Stimulated activated memory B cell treated with anti-CD40 and anti-IgM and Interleukin-4, amounts not matched to agents 10 μg/mL and 1 μg/mL and 100 μg/mL, for 72 hours (primary cell): ENCODE measurements at regions not wholly inside any gene's neighbourhood (a gene's known extent, or its start where the extent isn't known, plus 50 kb on each side); places are given as distances from the start of the nearest gene placed in this dataset.
"Not testable (repeated sequence)": the region's sequence is repeated elsewhere in the genome, so short reads cannot be mapped to it uniquely, and the experiment has no call there.

ENCODE experiments used
- ATAC-seq: fragments of 150-1000 bp; cut with Tn5 transposase; 2 replicates; pipeline ENCODE4 v1.10.0; 2021
- H3K27ac Mint-ChIP-seq: one replicate; pipeline ENCODE4 v1.8.0; 2022; ENCODE audit warnings: mild to moderate bottlenecking, mixed read lengths
- H3K27me3 Mint-ChIP-seq: one replicate; pipeline ENCODE4 v1.8.0; 2022; ENCODE audit warnings: mixed read lengths
- H3K36me3 Mint-ChIP-seq: one replicate; pipeline ENCODE4 v1.8.0; 2022; ENCODE audit warnings: mixed read lengths
- H3K4me1 Mint-ChIP-seq: one replicate; pipeline ENCODE4 v1.8.0; 2022; ENCODE audit warnings: mixed read lengths
- H3K4me3 Mint-ChIP-seq: one replicate; pipeline ENCODE4 v1.8.0; 2022; ENCODE audit warnings: mild to moderate bottlenecking, moderate library complexity, mixed read lengths
- H3K9me3 Mint-ChIP-seq: one replicate; pipeline ENCODE4 v1.8.0; 2022; ENCODE audit warnings: mixed read lengths

DNA sequence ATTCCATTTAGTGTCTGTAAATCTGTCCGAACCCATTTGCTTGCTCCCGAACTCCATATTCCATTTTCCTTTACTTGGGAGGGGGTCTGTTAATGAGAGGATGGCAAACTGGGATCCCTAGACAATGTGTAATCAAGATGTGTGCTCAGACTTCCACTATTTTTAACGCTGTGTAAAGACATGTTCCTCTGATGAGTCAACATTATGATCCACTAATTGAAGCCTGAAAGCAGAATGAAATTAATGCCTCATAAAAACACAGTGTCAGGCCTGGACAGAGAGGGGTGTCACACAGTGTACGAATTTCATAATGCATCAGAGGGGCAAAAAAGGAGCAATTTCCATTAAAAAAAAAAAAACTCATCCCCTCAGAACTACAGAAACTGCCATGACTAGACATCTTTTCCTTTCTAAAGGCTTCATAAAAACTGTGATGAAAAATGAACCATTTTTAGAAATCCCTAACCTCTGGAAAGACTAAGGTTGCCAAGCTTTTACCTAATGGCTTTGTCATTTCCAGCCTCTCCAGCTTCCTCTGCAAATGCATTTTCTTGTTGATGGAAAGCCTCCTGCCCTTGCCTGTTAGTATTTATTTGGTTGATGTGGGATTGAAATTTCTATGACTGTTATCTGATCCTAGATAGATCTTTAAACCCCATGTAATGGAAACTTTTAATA is 209.2 kb upstream of the DCC start:
- H3K4me1 Mint-ChIP-seq = no peaks in the 10 kb centered on the region
- H3K27ac Mint-ChIP-seq = no peak overlapping the region
- no peaks in the 10 kb centered on the region for H3K27me3 Mint-ChIP-seq
- no peaks in the 10 kb centered on the region for H3K36me3 Mint-ChIP-seq
- no peak overlapping the region for H3K4me3 Mint-ChIP-seq
- ATAC-seq = no peak
- H3K9me3 Mint-ChIP-seq = no peaks in the 10 kb centered on the region

DNA sequence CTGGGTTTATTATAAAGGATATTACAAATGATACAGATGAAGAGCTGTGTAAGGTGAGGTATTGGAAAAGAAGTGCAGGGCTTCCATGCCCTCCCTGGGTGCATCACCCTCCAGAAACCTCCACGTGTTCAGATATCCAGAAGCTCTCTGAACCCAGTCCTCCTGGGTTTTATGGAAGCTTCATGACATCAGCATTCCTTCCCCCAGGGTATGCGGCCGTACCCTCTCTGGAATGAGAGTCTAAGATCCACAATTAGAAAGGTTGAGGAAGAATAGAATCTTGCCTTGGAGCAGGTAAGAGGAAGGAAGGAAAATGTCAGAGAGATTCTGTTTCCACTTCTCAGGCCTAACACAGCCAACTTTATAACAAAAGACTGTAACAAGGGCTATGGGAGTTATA is 208.2 kb upstream of the DCC start:
- H3K36me3 Mint-ChIP-seq = no peaks in the 10 kb centered on the region
- peaks cover 2% of the 10 kb centered on the region for H3K9me3 Mint-ChIP-seq
- ATAC-seq = no peak

DNA sequence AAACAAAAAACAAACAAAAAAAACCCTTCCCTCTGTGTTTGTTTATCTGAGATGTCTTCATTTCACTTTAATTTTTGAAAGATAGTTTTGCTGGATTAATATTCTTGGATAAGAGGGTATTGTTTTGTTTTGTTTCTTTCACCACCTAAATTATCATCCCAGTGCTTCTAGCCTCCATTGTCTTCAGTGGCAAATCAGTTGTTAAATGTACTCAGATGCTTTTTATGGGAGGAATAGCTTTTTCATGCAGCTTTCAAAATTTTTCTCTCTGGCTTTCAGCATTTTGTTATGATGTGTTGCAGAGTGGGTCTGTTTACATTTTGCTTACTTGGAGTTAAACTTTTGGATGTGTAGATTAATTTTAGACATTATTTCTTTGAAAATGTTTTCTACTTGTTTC is 203.5 kb upstream of the DCC start:
- Mint-ChIP-seq H3K9me3 (peaks cover 7% of the 10 kb centered on the region), H3K4me3 (no peak overlapping the region), H3K36me3 (no peaks in the 10 kb centered on the region), H3K27me3 (no peaks in the 10 kb centered on the region), H3K27ac (no peak overlapping the region), H3K4me1 (peaks cover 7% of the 10 kb centered on the region)
- no peak for ATAC-seq

More for the DNA sequence above, 208.2 kb upstream of the DCC start:
- Mint-ChIP-seq H3K27me3 (no peaks in the 10 kb centered on the region), H3K27ac (no peak overlapping the region), H3K4me1 (no peaks in the 10 kb centered on the region), H3K4me3 (no peak overlapping the region)

DNA sequence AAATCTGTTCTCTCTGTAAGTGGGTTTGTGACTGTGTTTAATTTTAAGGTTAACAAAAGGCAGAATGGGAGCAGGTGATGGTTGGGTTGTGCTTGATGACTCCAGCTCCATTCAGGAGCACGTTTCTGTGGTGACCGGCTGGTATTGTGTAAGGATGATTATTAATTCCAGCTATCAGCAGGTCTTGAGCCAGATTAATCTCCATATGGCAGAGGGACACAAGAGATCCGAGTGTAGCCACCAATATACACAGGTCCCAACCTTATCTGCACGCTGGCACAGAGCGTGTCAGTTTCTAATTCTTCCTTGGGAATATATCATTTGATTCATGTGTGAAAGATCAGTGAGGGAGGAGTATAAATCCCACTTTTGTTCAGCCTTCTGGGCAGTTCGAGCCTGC is 199.0 kb upstream of the DCC start:
- ATAC-seq = no peak
- no peak overlapping the region for H3K4me3 Mint-ChIP-seq
- peaks cover 12% of the 10 kb centered on the region for H3K9me3 Mint-ChIP-seq
- peaks cover 7% of the 10 kb centered on the region for H3K4me1 Mint-ChIP-seq
- H3K27ac Mint-ChIP-seq = no peak overlapping the region
- H3K36me3 Mint-ChIP-seq = no peaks in the 10 kb centered on the region
- H3K27me3 Mint-ChIP-seq = no peaks in the 10 kb centered on the region

DNA sequence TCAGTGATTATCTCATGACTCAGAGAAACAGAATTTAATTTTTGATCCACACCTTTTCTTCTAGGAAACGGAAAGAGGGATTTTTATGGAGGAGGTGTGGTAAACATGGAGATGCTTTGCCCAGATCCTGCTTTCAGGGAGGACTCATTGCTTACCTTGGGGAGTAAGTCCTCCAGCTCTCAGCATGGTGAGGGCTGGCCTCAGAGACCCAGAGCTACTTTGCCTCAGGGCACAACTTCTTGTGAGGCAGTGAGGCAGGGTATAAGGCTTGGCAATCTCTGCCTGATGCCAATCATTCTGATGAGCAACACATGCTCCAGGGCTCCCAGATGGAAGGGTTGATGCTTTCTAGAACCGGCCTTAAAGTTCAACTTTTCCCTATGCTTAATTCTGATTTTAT is 189.9 kb upstream of the DCC start:
- Mint-ChIP-seq H3K4me3 (no peak overlapping the region), H3K27ac (no peak overlapping the region), H3K9me3 (no peaks in the 10 kb centered on the region), H3K4me1 (no peaks in the 10 kb centered on the region), H3K27me3 (no peaks in the 10 kb centered on the region), H3K36me3 (no peaks in the 10 kb centered on the region)
- no peak for ATAC-seq

DNA sequence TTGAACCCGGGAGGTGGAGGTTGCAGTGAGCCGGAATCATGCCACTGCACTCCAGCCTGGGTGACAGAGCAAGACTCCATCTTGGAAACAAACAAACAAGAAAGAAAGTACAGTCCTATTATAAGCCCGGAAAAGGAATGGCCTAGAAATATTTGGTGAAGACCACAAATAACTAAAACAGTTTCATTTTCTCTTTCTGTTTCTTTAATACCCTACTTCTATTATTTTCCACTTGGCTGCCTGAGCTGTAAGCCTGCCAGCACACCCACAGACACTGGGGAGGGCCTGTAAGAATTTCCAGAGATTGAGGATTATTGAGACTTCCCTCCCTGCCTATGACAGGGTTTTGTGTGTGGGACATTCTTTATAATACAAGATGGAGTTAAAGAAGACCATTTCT is 188.0 kb upstream of the DCC start:
- H3K4me3 Mint-ChIP-seq = no peak overlapping the region
- H3K36me3 Mint-ChIP-seq = no peaks in the 10 kb centered on the region
- no peaks in the 10 kb centered on the region for H3K9me3 Mint-ChIP-seq
- no peaks in the 10 kb centered on the region for H3K27me3 Mint-ChIP-seq
- no peaks in the 10 kb centered on the region for H3K4me1 Mint-ChIP-seq
- H3K27ac Mint-ChIP-seq = no peak overlapping the region
- no peak for ATAC-seq

DNA sequence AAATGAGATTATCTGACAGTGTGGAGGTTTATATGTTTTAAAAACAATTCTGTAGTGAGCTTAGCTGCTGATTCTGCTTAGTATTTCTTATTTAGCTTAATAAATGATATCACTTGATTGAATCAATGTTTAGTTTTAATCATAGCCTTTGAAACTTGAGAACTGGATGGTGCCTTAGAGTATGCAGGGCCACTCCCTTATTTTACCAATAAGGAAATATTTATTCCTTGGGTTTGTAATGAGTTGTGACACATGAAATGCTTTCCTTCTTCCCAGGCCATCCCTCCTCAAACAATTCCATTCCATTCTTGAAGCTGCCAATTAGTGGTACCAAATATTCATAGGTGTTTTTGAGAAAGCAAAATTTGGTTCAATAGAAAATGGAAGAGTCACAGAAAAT is 183.8 kb upstream of the DCC start:
- no peaks in the 10 kb centered on the region for H3K4me1 Mint-ChIP-seq
- no peak overlapping the region for H3K27ac Mint-ChIP-seq
- ATAC-seq = no peak
- H3K4me3 Mint-ChIP-seq = no peak overlapping the region
- no peaks in the 10 kb centered on the region for H3K36me3 Mint-ChIP-seq
- no peaks in the 10 kb centered on the region for H3K9me3 Mint-ChIP-seq
- H3K27me3 Mint-ChIP-seq = no peaks in the 10 kb centered on the region

DNA sequence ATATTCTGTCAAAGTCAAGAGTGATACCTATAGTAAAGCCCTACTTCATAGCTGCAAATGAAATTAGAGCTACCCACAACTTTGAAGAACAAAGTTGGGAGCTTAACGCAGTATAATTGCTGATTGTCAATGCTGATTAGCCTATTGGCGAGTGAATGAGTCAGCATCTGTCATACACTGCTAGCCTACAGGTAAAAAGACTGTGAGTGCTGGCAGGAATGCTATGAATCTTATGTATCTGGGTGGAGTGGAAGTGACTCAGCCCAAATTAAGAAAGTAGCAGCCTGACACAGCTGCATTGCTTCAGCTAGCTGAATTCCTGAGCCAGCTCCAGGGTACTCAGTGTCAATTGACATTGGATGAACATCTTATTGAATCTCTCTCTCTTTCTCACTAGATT is 179.4 kb upstream of the DCC start:
- no peaks in the 10 kb centered on the region for H3K27me3 Mint-ChIP-seq
- ATAC-seq = no peak
- H3K4me1 Mint-ChIP-seq = no peaks in the 10 kb centered on the region

DNA sequence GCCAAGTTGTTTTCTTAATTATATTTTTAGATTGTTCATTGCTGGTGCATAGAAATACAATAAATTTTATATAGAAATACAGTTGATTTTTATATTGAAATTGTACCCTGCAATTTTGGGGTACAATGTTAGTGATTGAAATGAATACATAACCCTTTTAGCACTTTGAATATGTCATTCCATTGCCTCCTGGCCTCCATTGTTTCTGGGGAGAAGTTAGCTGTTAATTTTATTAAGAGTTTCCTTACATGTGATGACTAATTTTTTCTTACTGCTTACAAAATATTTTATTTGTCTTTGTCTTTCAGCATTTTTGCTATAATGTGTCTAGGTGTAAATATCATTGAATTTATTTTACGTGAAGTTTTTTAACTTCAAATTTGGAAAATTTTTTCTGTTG is 176.5 kb upstream of the DCC start:
- Mint-ChIP-seq H3K27me3 (no peaks in the 10 kb centered on the region), H3K27ac (no peak overlapping the region), H3K4me1 (no peaks in the 10 kb centered on the region), H3K9me3 (peaks cover 9% of the 10 kb centered on the region), H3K36me3 (peaks cover 6% of the 10 kb centered on the region), H3K4me3 (no peak overlapping the region)
- ATAC-seq = no peak

More for the DNA sequence above, 179.4 kb upstream of the DCC start:
- H3K9me3 Mint-ChIP-seq = peaks cover 9% of the 10 kb centered on the region
- H3K27ac Mint-ChIP-seq = no peak overlapping the region
- peaks cover 6% of the 10 kb centered on the region for H3K36me3 Mint-ChIP-seq
- no peak overlapping the region for H3K4me3 Mint-ChIP-seq

DNA sequence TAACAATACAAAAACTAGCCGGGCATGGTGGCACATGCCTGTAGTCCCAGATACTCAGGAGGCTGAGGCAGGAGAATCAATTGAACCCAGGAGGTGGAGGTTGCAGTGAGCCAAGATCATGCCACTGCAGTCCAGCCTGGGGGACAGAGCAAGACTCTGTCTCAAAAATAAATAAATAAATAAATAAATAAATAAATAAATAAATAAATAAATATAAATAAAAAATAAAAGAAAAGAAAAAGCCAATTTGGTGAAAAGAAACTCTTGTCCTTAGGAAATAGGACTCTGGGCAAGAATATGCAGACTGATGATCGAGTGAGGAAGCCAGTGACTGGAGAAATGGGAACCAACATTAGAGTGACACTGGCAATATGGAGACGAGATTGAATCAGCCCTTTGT is 171.9 kb upstream of the DCC start:
- H3K27ac Mint-ChIP-seq = not testable (repeated sequence)

DNA sequence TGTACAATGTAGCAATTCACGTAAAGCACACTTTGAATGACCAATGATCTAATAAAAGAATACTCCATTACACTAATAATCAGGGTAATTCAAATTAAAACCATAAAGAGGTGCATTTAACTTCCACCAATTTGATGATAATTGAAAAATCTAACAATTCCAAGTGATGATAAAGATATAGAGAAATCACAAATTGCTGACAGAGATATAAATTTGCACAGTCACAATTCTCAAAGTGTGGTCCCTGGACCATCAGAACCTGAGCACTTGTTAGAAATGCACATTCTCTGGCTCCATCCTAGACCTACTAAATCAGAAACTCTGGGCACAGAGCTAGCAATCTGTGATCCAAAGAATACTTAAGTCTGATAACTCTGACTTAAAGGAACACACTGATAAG is 165.8 kb upstream of the DCC start:
- Mint-ChIP-seq H3K4me1 (no peaks in the 10 kb centered on the region), H3K4me3 (no peak overlapping the region), H3K9me3 (no peaks in the 10 kb centered on the region), H3K27me3 (no peaks in the 10 kb centered on the region), H3K27ac (no peak overlapping the region), H3K36me3 (no peaks in the 10 kb centered on the region)
- ATAC-seq = no peak

More for the DNA sequence above, 171.9 kb upstream of the DCC start:
- not testable (repeated sequence) for H3K4me3 Mint-ChIP-seq, ATAC-seq, H3K9me3 Mint-ChIP-seq, H3K27me3 Mint-ChIP-seq, H3K4me1 Mint-ChIP-seq, H3K36me3 Mint-ChIP-seq

DNA sequence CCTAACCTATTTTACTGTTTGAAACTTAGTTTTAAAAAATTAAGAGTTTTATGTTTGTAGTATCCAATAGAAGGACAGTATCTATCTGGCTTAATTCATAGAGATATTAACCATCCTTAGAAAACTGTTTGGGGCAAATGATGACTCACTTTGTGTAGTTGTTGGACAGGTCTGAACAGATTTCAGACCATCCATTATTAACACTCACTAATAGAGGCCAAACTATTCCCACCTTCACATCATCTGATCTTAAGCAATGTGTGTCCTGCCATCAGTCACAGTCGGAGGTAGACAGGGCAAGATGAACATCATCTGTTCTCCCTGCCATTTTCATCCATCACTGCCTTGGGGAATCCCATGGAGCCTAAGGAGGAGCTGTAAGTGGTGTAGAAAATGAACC is 164.6 kb upstream of the DCC start:
- no peak overlapping the region for H3K27ac Mint-ChIP-seq
- H3K36me3 Mint-ChIP-seq = no peaks in the 10 kb centered on the region
- H3K4me1 Mint-ChIP-seq = no peaks in the 10 kb centered on the region
- peak; percentile 20 for ATAC-seq
- H3K9me3 Mint-ChIP-seq = no peaks in the 10 kb centered on the region
- no peaks in the 10 kb centered on the region for H3K27me3 Mint-ChIP-seq
- no peak overlapping the region for H3K4me3 Mint-ChIP-seq

DNA sequence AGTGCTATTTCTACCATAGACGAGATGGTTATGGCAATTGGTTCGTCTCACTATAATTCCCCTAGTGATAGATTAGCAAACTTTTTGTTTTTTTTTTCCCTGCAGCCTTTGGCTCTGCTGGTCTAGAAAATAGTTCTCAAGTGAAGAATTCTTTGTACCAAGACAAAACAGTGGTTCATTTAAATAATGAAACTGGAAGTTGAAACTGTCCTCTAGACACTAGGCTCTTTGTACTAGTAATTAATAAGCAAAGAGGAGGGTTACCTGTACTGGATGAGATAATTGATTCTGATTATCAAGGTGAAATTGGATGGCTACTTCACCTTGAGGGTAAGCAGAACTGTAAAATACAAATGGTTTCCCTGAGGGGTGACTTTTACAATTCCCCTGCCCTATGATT is 156.9 kb upstream of the DCC start:
- no peak overlapping the region for H3K4me3 Mint-ChIP-seq

DNA sequence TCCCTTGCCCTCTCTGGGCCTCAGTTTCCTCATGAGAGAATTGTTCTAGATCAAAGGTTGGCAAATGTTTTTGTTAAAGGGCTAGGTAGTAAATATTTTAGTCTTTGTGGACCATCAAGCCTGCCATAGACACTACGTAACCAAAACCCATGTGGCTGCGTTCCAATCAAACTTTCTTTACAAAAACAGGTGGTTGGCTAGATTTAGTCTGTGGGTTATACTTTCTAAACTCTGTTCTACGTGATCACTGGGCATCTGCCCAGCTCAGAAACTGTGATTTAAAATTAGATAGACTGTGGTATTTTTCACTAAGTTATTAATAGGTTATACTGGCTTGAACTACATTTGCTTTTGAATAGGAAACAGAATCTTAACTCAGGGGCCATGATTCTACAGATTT is 149.8 kb upstream of the DCC start:
- Mint-ChIP-seq H3K9me3 (peaks cover 3% of the 10 kb centered on the region), H3K27me3 (no peaks in the 10 kb centered on the region), H3K27ac (no peak overlapping the region), H3K4me1 (no peaks in the 10 kb centered on the region), H3K4me3 (no peak overlapping the region), H3K36me3 (no peaks in the 10 kb centered on the region)
- ATAC-seq = no peak

More for the DNA sequence above, 156.9 kb upstream of the DCC start:
- Mint-ChIP-seq H3K36me3 (no peaks in the 10 kb centered on the region), H3K9me3 (peaks cover 6% of the 10 kb centered on the region), H3K27me3 (no peaks in the 10 kb centered on the region), H3K4me1 (no peaks in the 10 kb centered on the region), H3K27ac (no peak overlapping the region)
- ATAC-seq = no peak

DNA sequence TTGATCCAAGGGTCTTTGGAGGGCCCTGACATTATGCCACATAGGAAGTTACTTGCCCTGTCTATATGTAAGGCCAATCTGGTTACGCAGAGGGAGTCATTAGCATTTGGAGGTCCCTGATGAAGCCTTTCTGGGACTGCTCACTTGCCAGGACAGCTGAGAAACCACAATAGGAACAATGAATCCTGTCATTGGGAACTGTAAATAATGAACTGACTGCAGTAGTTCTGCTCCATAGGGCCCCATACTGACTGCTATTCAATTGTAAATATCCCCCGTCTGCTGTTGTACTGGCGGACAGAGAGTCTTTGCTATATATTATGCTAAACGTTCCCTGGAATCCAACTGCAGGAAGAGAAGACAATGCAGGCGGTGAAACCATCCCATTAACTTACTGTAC is 149.4 kb upstream of the DCC start:
- H3K4me3 Mint-ChIP-seq = no peak overlapping the region
- no peak for ATAC-seq
- no peak overlapping the region for H3K27ac Mint-ChIP-seq
- no peaks in the 10 kb centered on the region for H3K4me1 Mint-ChIP-seq
- H3K9me3 Mint-ChIP-seq = peaks cover 3% of the 10 kb centered on the region
- H3K36me3 Mint-ChIP-seq = no peaks in the 10 kb centered on the region
- H3K27me3 Mint-ChIP-seq = no peaks in the 10 kb centered on the region

DNA sequence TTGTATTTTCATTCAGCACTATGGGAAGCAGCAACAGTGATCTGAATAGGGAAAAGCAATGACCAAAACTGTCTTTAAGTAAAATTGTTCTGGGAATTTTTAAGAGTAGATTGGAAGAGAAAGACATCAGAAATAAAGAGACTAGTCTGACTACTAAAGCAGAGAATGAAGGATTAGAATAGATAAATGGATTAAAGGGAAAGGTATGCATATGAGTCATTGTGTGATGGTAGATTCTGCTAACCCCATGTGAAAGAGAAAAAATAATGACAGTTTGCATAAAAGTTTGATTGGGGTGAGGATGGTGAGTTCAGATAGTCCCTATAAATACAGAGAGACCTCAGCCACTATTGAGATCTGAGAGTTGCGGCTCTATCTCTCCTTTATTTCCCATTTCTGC is 139.6 kb upstream of the DCC start:
- ATAC-seq = no peak

More for the DNA sequence above, 139.6 kb upstream of the DCC start:
- Mint-ChIP-seq H3K4me3 (no peak overlapping the region), H3K4me1 (no peaks in the 10 kb centered on the region), H3K27ac (no peak overlapping the region), H3K36me3 (no peaks in the 10 kb centered on the region), H3K9me3 (no peaks in the 10 kb centered on the region), H3K27me3 (no peaks in the 10 kb centered on the region)
